ENCODE measurements at regions not wholly inside any gene's neighbourhood (a gene's known extent, or its start where the extent isn't known, plus 50 kb on each side); places are given as distances from the start of the nearest gene placed in this dataset.

DNA sequence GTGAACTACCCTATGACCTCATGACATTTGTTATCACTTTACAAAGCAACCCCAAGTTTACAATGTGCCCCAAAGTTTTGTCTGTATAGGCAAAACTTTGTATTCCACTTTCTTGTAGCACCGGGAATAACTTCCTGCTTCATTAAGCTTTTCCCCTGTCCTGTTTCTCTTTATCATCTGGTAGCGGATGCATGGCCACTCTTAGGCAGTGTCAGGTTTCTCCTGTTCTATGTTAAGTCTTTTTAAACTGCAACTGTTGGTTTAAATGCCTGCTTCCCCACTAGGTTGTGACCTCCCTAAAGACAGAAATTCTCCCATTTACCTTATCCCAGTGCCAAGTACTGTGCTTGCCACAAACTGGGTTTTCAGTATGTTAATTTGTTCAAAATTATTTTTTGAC is 433.6 kb upstream of the DPH6 start:
- TF ChIP-seq CTCF (IDR thresholded peaks at IDR 0.05; ENCODE audit: poor library complexity, severe bottlenecking) (no peak), SMC3 (conservative IDR thresholded peaks at IDR 0.05; ENCODE audit: poor library complexity) (no peak)

Measured in neural cell (in vitro differentiated cells).